NCI-H1048 (cell line): ENCODE measurements at regions not wholly inside any gene's neighbourhood (a gene's known extent, or its start where the extent isn't known, plus 50 kb on each side); places are given as distances from the start of the nearest gene placed in this dataset.

Experiments
- DNase-seq: peaks from one replicate; lab custom pipeline; 2025; lab: John Stamatoyannopoulos, UW

DNA sequence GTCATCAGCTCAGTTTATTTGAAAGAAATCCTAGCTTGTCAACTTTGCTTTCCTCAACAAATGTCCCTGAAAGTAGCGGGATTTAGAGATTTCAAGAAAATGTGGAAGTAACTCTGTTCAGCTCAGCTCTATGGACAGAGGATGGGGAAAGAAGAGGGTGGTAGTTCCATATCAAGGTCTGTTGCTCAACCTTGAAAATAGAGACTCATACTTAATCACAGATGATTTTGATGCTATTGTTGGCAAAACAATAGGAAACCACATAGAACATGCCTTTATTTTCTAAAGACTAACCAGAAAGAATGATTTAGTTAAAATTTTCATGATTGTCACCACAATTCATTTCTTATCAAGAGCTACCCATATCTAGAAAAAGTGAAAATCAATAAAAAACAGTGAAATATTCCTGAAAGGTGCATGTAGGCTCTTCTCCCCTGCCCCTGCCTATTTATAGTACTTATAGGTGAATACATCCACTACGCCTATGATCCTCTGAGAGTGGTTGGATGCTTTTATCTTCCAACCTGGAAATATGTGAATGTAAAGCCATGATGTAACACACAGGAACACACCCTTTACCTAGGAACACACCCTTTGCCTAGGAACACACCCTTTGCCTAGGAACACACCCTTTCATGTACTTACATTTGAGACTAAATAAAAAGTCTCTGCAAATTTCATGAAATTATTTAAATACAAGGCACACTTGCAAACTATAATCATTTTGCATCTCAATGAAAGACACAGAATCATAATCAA lies 65.8 kb downstream of the ETAA1 start:
- DNase-seq: no peak

DNA sequence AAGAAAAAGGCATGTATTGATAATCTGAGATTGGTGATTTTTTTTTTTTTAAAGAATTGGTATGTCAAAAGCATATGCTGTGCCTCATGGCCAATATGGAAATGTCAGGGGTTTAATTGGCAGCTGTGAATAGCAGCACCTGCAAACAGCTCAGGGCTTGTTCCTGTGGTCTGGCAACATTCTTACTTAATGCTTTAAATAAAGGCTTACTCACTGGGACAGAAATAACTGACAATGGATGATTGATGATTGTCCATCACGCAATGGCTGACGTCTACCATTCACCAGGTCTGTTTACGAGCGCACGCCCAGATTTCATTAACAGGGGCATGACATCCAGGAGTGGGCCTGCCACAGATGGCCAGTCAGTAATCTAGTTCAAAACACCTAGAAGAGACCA lies 66.7 kb downstream of the ETAA1 start:
- DNase-seq: peak; percentile 58

DNA sequence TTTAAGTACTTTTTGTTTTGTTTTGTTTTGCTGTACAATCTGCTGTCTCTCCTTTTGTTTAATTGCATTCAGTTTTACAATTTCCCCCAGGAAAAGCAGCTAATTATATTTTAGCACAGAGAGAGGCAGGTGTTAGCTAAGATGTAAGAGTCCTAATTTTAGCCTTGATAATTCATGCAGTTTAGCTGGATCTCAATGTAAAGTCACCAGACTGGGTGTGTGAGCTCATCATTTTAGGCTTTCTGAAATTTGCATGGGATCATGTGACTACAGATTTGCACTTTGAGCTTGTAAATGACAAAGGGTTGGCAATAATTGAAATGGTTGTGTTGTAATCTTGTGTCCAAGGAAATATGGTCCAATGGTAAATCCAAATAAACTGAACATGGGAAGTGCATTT lies 68.5 kb downstream of the ETAA1 start:
- no peak for DNase-seq

DNA sequence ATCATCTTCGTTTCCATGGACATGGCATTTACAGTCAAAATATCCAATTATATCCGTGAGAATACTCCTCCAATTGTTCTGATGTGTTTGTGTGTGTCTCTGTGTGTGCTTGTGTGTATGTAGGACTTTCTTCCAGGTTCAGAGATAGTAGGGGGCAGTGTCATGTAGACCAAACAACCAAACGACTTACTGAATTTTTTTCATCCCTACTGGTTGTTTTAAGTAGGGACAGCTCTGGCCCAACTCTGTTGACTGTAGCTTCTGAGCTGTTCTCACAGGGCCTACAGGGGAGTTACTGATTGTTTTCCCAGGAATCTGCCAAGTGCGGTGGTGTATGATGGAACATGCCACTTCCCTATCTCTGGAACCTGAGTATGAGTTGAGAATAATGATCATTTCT lies 69.6 kb downstream of the ETAA1 start:
- no peak for DNase-seq

DNA sequence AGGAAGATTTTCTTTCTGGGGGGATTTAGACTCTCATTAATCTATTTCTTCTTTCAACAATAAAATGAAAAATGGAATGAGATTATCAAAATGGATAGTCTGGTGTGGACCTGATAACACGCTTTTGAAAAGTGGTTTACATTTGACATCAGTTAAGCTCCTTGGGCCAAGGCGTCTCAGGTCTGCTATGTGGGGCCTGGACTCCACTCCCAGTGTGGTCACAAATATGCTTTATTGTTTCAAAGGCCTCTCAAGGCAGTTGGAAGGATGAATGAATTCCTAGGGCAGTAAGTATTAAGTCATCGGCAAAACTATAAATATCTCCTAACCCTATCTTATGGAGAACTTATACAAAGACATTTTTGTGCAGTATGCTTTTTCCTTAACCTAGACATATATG lies 74.5 kb downstream of the ETAA1 start:
- DNase-seq: no peak

DNA sequence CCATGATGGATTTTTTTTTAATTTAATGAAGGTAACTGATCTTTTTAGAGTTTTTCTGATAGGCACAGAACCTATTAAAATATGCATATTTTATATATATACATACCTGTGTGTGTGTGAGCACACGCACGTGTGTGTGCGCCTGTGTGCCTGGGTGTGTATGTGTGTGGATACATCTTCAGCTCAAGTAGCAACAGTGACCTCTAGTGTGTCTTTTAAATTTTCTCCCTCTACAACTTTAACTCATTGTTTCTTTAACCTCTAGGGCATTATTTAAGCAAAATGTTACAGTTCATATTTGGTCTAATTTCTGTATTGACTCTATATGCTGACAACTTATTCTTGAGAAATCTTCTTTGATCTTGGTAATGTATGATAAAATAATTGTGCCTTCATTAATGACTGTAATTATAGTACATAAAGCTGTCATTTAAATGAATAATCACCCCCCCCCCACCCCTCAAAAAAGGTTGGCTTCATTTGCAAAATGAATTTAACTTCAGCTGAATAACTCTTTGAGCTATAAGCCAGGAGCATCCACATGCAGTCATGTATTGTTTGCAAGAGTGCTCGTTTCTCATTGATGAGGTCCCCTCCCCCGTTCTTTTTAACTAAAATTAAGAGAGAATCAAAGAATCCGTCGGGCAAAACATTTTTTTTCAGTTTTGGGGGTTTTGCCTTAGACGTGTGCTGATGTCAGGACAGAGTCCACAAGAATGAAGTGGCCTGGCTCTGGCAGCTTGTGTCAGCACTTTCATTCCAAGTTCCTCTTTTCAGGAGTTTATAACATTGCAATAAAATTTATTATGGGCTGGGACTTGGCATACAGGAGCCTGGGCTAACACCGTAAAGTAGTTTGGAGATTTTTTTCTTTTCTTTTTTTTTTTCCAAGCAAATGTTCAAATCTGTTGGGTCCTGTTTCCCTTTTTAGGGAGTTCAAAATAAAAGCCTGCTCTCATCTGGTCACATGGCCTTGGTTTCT lies 80.0 kb downstream of the ETAA1 start:
- DNase-seq: no peak

DNA sequence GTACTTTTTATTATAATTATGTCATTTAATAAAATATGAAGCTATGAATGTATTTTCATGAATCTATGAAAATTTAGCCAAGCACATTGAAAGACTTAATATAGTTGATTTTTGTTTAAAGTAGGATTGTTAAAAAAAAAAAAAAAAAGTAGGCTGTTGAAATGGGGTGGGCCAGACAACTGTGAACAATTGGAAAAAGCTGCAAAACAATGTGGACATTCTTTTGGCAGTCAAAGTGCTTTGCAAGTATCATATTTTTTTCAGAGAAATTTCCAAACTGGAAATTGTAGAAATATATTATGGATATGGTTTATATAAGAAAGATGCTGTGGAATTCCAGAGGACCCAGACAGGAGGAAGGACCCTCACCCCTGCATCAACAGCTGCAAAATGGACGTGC lies 82.1 kb downstream of the ETAA1 start:
- DNase-seq: no peak

DNA sequence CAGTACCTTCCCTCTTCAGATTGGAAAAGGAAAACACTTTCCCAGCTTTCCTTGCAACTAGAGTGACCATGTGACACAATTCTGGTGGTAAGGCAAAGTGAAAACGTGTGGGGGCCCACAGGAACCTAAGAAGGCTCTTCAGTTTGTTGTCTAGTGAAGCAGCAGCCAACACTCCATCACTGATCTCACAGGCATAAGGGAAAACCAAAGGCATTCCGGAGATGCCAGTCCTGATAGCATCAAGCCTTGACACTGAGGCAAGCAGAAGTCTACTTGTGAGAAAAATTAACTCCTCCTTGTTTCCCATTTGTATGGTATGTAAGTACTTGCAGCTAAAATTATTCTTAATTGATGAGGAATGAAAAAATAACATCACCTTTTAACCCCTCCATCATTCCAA lies 88.3 kb downstream of the ETAA1 start:
- DNase-seq: no peak

DNA sequence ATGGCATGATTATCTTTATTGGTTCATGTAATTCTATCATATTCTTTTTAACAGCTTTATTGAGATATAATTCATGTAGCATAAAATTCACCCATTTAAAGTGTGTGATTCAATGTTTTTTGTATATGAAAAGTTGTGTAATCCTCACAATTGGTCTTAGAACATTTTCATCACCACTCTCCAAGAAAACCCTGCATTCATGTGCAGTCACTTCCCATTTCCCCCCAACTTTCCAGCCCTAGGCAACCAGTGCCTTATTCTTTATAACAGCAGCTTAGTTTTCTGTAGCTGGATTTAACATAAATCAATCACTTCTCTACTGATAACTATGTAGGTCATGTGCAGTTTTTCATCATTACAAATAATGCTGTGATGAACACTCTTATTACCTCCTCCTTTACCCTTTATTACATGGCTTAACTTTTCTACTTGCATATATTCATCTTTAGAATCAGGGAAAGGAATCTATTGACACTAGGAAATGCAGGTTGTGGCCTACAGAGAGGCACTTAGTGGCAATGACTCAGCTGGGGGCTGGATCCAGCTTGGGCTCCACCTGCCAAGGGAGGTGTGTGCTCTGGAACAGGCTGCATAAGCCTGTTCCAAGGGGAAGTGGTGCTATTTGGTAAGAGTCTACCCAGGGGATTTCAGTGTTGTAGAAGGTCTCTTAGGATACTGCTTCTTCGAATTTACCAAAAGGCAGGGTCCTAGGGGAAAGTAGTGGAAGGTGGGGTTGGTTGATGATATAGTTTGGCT lies 89.1 kb downstream of the ETAA1 start:
- no peak for DNase-seq

DNA sequence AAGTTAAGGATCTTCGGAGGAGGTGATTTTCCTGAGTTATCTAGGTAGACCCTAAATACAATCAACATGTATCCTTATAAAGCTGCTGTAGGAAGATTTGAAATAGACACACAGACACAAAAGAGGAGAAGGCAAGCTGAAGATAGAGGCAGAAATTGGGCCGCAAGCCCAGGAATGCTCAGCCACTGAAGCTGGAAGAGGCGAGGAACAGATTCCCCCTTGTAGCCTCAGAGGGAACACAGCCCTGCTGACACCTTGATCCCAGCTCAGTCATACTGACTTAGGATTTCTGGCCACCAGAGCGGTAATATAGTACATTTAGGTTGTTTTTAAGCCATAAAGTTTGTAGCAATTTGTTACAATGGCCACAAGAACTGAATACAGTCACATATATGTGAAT lies 90.9 kb downstream of the ETAA1 start:
- DNase-seq: no peak

DNA sequence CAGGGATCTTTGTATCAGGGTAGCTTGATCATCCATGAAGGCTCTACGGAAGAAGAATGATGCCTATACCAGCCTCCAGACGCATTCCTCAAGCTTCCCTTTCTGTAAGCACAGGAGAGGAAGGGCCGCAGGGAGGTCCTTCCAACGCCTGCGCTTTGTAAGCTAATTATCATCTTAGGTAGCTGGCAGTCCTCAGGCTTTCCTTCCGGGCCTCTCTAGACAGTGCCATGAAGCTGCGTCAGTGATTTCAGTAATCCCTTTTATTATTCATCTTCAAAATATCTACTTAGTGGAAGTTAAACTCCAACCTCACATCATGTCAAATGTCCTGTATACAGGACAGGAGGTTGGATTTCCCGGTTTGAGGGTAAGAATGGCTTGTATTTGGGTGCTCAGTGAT lies 92.3 kb downstream of the ETAA1 start:
- DNase-seq: no peak

DNA sequence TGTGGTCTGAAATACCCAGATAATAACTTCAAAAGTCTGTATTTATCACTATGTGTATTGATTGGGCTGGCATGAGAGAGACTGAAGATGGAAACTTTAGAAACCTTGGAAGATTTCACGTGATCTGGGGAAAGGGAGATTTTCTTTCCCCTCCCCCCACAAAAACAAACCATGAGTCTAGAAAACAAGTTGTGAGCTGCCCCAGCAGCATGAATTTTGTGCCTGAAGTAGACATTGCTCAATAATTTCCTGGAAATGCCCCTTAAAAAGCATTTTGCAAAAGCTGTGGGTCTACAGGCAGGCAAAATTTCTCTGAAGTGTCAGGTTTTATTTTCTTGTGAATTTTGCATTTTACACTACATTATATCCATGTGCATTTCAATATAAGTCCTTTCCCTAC lies 101.8 kb downstream of the ETAA1 start:
- DNase-seq: no peak

DNA sequence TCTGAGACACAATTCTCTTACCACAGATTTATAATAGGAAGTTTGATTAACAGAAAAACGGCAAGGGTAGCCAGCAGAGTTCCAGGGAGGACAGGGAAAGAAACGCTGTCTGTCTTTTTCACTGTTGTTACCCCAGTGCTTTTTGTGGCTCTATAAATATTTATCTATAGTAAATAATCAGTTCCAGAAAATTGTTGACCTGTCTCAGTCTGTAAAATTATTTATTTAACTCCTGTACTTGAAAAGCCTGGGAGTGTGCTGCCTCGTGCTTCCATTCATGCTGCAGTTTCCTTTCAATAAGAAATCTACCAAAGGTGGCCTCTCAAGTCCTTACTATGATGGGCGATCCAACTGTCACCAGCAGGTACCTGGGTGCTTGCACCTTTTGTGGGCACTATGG lies 102.9 kb downstream of the ETAA1 start:
- no peak for DNase-seq

DNA sequence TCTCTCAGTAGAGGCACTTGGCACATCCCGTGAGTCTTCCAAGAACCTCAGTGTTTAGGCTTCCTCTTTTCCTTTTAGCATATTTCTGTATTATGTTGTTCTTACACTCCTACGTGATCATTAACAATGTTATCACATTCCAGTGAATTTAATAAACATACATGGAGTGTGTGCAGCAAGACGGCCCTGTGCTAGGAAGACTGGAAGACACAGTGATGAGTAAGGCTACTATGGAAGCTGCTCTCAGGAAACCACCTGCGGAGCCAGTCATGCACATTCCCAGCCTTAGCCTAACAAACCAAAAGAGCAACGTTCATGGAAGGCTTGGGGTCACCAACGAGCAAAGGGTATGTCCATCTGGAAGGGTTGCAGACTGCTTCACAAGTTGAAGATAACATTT lies 103.4 kb downstream of the ETAA1 start:
- no peak for DNase-seq

DNA sequence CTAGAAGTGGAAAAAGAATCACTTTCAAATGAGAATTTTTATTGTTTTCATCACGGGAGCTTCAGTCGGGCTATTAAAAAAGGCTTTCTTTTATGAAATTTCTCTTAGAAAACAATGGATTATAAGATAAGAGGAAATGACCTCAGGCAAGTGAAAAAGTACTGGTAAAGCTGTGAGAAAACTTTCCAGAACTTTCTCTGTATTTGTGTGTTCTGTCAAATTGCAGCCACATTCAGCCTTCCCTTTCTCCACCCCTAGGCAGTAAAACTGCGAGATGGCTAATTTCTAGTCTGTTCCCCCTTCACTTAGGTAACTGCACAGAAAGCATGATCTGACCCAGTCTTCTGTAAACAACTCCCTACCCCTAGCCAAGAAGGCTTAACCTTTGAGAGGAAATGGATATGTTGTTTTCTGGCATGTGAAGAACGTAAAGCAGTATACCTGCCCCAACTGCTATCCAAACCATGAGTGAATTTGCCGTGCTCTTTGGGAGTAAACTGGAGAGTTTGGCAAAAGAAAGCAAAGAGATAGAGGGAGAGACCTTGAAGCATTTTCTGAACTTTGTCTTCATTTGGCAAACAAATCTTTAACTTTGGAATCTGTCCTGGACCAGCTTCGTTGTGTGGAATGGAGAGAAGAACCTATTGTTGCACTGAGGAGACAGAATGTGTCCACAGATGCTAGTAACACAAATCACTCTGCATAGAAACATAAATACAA lies 105.4 kb downstream of the ETAA1 start:
- DNase-seq: no peak

DNA sequence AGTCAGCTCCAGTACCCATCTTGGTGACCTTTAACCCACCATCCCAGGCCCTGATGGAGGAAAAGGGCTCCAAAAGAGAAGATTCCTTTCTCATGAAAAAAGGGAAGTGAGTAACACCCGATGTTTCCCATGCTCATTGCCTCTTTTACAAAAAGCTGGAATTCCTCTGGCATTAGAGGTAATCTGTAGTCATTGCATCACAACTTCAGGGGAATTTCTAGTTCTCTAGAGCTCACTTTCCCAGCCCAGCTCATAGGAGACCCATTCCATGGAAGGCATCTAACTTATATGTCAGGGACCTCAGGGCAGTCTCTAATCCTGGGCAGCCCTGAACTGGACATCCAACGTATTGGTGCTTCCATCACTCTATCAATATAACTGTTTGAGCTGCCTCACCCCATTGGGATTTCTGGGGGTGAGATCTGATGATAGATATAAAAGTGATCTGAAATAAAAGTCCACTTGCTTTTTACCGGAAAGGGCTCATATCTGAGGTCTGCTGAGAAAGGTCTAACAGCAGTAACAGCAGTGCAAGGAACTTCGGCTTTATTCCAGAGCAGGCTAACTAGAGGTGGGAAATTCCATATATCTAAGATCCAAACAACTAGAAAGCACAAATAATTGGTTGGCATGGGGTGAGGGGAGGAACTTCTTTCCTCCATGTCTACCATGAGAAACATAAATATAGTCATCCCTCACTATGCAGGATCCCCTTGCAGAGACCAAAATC lies 106.1 kb downstream of the ETAA1 start:
- DNase-seq: no peak

DNA sequence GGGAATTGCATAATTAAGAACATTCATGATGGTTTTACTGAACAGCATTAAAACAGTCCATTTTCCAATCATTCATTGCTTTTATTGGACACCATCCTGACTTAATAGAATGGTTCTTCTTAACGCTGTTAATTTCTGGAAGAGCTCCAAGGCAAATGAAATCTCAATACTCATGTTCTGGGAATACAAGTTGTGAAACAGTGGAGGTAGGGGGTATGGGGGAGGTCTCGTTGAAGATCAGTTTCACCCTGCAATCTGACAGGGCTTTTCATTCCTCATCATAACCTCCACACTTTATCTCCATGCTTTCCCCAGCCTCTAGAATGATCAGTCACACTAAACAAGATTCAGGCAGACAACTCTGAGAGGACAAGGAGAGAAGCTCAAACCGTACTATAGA lies 113.6 kb downstream of the ETAA1 start:
- DNase-seq: no peak

DNA sequence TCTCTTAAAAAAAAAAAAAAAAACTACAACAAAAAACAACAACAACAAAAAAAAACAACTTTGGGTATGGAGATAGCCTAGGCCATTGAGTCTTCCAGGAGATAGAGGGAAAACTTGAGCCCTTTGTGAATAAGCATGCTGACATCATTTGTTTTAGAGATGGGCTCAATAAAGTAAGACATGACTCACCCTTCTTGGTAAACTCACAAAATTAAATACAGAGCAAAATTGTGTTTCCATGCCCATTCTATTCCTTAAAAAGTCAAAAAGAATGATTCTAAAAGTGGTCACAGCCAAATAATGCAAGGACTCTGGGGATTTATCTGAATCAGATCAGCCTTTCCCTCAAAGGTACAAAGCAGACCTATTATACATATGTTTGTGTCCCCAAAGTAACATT lies 117.4 kb downstream of the ETAA1 start:
- no peak for DNase-seq

DNA sequence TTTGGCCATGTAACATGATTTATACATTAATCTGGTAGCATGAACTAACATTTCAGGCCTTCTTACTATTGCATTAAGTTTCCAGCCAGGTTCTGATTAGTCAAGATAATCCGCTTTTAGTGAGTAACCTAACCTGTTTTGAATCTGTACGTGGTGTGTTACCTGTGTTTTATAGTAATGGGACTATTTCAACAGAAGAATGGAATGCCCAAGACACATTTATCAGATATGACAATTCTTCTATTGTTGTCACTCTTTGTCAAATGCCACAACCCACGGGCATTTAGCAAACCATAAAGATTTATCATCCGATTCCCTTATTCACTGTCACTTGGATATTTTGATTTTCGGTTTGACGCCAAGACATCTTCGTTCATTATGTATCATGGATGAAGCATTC lies 117.9 kb downstream of the ETAA1 start:
- no peak for DNase-seq

DNA sequence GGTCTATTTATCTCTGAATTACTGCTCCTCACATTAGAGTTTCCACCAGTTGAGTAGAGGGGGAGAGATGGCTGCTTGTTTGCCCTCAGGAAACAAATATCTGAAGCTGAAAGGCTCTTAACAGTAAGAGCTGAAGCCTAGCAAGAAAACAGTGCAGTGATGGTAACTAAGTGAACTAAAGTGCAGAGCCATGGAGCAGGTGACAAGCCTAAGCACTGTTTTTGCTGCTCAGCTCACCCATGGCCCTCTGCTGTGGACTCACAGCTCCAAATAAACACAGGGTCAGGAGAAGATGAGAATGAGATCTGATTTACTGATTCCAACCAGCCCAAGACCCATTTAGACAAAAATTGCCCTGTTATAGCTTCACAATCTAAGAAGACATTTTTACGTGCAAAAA lies 118.4 kb downstream of the ETAA1 start:
- DNase-seq: no peak

DNA sequence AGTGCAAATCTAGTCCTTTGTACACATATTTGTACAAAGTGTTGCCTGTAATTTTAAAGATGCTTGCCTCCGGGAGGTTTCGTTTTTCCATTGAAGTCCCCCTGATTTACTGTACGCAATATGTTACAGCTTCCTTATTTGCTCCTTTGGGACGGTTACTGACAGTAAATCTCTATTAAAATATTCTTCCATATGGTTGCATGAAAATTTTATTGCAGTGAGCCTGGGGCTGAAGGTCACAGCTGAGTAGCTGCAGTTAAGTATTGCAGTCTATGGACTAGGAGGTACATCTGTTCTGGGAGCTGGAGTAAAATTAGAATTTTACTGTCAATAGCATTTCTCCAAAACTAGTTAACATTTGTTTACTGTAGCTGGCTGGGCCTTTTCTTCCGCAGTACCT lies 119.2 kb downstream of the ETAA1 start:
- no peak for DNase-seq
